Left cardiac atrium (tissue), 4 donors: ENCODE measurements at regions not wholly inside any gene's neighbourhood (a gene's known extent, or its start where the extent isn't known, plus 50 kb on each side); places are given as distances from the start of the nearest gene placed in this dataset.

ENCODE experiments used
- ATAC-seq, 2 donors: fragments of 200-7000 bp; cut with Tn5 transposase; one replicate each; pipeline ENCODE4 v1.9.1; 2020; ENCODE audit warnings: mild to moderate bottlenecking in 2 of 2, moderate library complexity in 2 of 2
- DNase-seq: peaks from one replicate; pipeline ENCODE4 v3.0.0-alpha.2; 2020
- intact Hi-C, 2 donors: fragments of 100-400 bp; cut with DNase I; formaldehyde crosslinking; loops; one replicate each; pipeline versions ENCODE4 v1.14.1 to v1.15.1; 2022 to 2023
- donor health status: DM: no; HTN: yes; CAD: no.
- donor health status: DM: no; HTN: yes; CAD: no; lungs with severe emphysema.
- donor health status: DM: yes; HTN: yes; CAD: no.
- donor health status: Dilated cardiomyopathy.

DNA sequence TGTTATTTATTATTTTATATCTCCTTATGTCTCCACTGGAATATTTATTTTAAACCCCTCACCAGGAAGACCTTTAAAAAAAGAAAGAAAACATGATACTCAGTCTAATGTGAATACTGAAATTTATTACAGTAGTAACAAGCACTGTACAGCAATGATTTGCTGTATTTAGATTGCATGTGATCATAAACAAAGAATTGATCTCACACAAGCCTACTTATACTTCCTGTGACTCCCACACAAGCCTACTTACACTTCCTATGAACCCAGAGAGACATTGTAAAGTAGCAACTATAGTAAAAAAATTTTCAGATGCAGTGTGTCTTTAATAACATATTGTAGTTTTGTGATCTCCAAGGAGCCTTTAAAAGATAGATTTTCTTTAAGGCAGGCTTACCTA, 142.7 kb upstream of the SYT1 start:
- no peak for ATAC-seq
- no peak for DNase-seq
- intact Hi-C loops, result no loop called here

DNA sequence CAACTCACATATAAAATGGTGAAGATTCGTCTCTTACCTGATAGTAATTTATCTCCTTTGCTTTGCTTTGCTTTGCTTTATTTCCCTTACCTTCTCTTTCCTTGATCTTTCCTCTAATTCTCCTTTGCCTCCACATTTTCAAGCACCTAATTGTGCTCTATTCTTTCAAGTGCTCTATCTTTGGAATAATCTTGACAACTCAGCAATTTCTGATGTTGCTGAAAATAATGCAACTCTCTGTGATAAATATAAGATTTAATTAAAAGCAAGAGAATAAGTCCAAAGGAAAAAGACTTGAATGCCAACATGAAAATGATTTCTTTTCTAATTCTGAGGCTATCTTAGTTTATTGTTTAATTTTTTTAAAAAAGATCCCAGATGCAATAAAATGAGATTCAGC, 139.5 kb upstream of the SYT1 start:
- no peak for ATAC-seq
- no peak for DNase-seq
- intact Hi-C loops, result no loop called here

- no peak for DNase-seq
- no peak for ATAC-seq
- intact Hi-C loops, result no loop called here
These were observed 138.5 kb upstream of the SYT1 start for GRCh38 chr12:78725951-78726580.

DNA sequence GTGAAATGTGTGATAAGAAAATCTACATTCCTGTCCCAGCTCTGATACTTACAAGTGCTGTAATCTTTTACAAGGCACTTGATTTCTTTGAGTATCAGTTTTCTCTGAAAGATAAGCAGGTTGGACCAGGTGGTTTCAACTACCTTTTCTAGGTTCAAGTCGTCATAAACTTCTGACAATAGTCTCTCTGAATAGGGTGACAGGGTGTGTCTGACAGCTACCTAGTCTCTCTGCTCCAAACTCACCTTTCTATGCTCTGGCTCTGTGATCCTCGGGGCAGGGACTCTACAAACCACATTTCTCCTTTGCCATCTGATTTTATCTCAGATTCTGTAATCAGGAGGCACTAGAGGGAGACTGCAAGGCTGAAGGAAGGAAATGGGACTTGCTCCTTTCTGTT, 137.7 kb upstream of the SYT1 start:
- no peak for ATAC-seq
- no peak for DNase-seq
- intact Hi-C loops, result no loop called here

DNA sequence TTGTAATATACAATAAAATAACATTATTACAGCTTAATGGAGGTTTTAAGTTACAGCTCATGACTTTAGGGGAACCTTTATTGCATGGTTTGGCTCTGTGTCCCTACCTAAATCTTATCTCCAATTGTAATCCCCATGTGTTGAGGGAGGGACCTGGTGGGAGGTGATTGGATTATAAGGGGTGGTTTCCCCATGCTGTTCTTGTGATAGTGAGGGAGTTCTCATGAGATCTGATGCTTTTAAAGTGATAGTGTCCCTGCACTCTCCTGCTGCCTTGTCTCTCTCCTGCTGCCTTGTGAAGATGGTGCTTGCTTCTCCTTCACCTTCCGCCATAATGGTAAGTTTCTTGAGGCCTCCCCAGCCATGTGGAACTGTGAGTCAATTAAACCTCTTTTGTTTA, 132.1 kb upstream of the SYT1 start:
- DNase-seq, result no peak
- ATAC-seq, result no peak
- intact Hi-C loops, result no loop called here

DNA sequence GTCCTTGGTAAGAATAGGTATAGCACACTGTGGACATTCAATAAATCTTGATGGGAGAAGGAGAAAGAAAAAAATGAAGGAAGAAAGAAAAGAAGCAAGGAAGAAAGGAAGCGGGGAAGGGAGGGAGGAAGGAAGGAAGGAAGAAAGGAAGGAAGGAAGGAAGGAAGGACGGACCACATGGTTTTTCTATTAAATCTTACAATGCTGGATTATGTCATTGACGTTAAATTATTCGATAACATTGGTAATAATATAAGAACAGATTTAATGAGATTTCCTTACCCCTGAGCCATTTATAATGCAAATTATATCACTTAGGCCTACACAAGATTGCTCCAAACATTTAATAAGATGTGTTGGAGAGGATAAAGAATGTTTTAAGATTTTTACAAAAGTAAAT, 124.9 kb upstream of the SYT1 start:
- DNase-seq (no peak), ATAC-seq (no peak)
- intact Hi-C loops, result no loop called here

GRCh38 chr12:78746001-78746400, 118.6 kb upstream of the SYT1 start:
- intact Hi-C loops, result no loop called here
- no peak for ATAC-seq
- no peak for DNase-seq

DNA sequence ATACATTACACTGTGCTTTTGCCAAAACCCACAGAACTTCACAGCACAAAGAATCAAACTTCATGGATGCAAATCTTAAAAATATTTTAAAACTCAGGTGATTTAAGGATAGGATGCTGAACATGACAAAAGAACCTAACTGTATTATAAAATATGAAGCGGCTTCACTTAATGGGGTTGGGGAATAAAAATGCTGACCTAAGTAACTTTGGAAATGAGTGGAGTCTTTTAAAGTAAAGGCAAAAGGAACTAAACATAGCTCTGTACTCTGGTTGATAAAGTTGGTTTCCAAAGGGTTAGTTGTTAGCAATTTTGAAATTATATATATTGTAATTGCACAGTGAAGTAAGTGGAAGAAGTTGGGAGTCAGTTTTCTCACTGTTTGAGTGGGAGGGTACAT, 111.5 kb upstream of the SYT1 start:
- ATAC-seq (no peak), DNase-seq (no peak)
- intact Hi-C loops, result no loop called here

DNA sequence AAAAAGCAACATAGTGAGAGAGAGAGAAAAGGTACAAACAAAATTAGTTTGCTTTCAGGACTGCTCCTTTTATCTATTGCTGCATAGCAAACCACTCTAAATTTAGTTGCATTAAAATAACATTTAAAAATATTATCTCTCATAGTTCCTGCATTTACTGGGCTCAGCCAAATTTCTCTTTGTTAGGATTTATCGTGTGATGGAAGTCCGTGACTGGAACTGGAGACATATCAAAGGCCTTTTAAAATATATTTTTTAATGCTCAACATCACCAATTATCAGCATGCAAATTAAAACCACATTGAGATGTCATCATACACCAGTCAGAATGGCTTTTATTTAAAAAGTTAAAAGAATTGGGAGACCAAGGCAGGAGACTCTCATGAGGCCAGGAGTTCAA, 107.6 kb upstream of the SYT1 start:
- no peak for ATAC-seq
- intact Hi-C loops, result no loop called here
- no peak for DNase-seq

DNA sequence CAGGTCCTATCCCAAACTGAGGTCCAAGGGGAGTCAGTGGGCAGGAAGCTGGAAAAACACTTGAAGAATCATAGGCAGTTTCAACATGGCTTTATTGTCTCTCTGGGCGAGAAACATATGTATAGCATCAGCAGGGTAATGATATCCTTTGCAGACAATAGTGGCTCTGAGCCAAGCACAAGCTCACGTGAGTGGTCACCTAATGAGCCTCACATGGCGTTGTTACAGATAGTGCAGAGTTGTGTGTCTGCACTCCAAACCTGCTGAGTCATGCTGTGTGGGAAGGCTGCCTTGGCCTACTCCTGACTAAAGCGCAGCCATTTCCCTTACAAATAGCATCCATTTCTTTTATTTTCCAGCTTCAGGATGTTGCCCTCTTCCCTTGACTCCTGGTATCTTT, 105.2 kb upstream of the SYT1 start:
- DNase-seq (no peak), ATAC-seq (no peak)
- intact Hi-C loops, result no loop called here

DNA sequence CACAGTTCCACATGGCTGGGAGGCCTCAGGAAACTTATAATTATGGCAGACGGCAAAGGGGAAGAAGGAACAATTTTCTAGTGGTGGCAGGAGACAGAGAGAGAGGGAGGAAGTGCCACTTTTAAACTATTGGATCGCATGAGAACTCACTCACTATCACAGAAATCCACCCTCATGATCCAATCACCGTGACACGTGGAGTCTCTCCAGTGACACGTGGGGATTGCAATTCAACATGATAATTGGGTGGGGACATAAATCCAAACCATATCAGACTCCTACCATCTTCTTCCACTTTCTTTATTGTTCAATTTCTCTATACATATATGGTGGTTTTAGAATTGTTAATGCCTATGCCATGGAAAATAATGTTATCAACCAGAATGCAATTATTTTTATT, 103.7 kb upstream of the SYT1 start:
- intact Hi-C loops, result no loop called here
- DNase-seq, result no peak
- ATAC-seq, result no peak

DNA sequence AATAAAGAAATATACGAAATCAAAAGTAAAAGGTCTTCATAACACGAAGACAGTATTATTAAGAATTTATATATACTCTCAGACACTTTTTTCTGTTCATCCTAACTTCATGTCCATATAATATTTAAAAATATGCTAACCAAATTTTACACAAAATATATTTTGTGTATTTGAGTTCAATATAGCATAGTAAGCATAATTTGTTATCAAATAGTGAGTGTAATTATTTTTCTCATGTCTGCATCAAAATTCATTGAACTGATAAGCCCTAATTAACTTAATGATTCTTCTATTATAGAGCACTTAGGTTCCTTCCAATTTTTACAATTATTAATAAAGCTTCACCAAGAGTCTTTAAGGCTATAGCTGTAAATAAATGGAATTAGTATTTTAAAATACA, 99.7 kb upstream of the SYT1 start:
- ATAC-seq, result no peak
- intact Hi-C loops, result no loop called here
- no peak for DNase-seq

GRCh38 chr12:78767264-78767981, 97.2 kb upstream of the SYT1 start:
- ATAC-seq (no peak), DNase-seq (no peak)
- intact Hi-C loops, result no loop called here

- ATAC-seq, result no peak
- intact Hi-C loops, result no loop called here
These were observed 86.2 kb upstream of the SYT1 start for GRCh38 chr12:78778339-78778738.

DNA sequence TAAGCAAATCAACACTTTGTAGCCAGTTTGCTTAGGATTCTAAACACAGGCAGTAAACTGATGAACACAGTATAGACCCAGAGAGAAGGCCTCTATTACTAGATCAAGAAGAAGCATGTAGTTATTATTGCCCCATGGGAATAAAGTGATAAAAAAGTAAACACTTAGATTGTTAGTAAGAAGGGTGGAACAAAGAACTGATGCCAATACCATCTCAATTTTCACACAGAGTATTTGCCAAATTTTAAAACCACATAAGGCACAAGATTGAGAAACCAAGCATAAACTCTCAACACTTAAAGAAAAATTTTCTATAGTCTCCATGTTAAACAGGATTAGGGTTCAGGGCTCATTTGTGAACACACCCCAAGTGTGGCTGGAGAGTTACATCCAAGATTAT, 77.0 kb upstream of the SYT1 start:
- intact Hi-C loops, result no loop called here
- DNase-seq (no peak), ATAC-seq (no peak)

More at GRCh38 chr12:78778339-78778738, 86.2 kb upstream of the SYT1 start:
- no peak for DNase-seq

DNA sequence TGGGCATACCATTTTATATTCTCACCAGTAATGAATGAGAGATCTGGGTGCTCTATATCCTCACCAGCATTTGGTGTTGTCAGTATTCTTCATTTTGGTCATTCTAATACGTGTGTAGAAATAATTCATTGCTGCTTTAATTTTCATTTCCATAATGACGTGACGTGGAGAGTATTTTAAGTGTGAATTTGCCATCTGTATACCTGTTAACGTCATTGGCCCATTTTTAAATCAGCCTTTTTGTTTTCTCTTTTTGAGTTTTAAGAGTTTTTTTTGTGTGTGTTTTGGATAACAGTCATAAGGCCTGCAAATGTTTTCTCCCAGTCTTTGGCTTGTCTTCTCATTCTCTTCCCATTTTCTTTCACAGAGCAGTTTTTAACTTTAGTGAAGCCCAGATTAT, 74.4 kb upstream of the SYT1 start:
- intact Hi-C loops, result no loop called here
- no peak for DNase-seq
- ATAC-seq, result no peak

- no peak for ATAC-seq
- intact Hi-C loops, result no loop called here
- no peak for DNase-seq
These were observed 72.4 kb upstream of the SYT1 start for GRCh38 chr12:78792052-78792698.

- intact Hi-C loops, result no loop called here
These were observed 71.1 kb upstream of the SYT1 start for GRCh38 chr12:78793491-78793890.

DNA sequence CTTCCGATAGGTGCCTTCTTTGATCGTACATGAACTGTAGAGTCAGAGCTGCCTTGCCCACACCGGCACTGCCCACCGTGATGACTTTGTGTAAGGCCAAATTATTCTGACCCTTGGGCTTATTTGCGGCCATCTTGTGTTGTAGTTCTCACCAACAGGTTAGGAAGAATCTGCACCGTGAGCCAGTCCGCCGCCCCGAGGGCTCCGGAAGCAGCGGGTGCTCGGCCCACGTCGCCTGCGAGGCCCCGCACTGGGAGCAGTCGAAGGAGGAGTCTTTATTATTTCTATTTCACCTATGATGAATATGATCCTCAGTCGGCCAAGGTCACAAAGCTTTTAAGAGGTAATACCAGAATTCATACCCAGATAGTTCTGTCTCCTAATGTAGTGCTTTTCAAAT, 70.6 kb upstream of the SYT1 start:
- ATAC-seq, result no peak
- intact Hi-C loops, result no loop called here
- DNase-seq, result no peak

More at GRCh38 chr12:78793491-78793890, 71.1 kb upstream of the SYT1 start:
- DNase-seq (no peak), ATAC-seq (no peak)

DNA sequence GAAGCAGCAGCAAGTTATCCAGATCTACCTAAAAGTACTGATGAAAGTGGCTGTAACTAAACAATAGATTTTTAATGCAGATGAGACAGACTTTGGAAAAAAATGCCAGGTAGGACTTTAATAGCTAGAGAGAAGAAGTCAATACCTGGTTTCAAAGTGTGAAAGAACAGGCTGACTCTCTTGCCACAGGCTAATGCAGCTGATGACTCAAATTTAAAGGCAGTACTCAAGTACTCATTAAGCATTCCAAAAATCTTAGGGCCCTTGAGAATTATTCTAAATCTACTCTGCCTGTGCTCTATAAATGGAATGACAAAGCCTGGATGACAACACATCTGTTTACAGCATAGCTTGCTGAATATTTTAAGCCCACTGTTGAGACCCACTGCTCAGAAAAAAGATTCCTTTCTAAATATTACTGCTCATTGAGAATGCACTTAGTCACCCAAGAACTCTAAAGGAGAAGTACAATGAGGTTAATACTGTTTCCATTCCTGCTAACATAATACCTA, 68.6 kb upstream of the SYT1 start:
- no peak for ATAC-seq
- DNase-seq, result no peak
- intact Hi-C loops, result no loop called here
